ENCODE measurements at regions not wholly inside any gene's neighbourhood (a gene's known extent, or its start where the extent isn't known, plus 50 kb on each side); places are given as distances from the start of the nearest gene placed in this dataset.
"Not testable (repeated sequence)": the region's sequence is repeated elsewhere in the genome, so short reads cannot be mapped to it uniquely, and the experiment has no call there.

DNA sequence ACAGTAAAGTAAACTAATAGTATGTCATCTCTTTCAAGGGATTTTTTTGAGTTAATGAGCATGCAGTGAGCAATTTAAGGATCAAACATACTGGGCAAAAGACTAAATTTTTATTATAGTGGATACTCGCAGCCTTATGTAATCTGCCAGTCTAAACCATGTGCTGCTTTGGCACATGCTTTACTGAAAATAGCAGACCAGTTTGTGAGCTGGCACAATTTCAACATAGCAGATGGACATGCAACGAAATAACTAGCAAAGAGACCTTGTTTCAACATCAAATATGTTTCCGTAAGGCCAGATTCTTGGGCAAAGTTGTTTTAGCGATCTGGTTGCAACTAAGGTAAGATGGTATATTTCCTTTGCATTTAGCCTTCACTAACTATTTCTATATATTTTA is 807.3 kb downstream of the NR4A2 start:
- no peak for DNase-seq
- no peak for ATAC-seq

DNA sequence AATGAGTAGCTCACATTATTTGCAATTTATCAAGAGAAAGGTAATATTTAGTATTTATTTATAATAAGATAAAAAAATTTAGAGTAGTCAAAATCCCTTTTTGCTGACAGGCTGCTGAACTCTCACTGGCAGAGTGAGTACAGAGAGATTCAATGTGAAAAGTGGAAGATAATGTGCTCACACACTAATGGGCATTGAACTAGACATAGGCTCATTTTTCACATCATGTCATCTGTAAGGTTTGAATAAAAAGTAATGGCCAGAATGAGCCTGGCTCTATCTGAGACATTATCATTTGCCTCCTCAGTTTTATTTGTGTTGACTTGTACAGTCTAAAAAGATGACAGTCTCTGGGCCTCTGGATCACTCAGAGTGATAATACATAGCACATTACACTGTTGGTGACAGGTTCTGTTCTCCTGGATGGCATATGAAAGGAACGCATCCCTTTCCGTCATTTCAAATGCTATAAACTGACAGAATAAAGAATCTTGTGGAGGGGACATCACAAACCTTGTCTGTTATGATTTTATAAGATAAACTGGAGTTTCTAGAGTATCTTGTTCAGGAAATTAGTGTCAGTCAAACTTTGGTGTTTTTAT is 812.9 kb downstream of the NR4A2 start:
- DNase-seq = no peak
- no peak for ATAC-seq

DNA sequence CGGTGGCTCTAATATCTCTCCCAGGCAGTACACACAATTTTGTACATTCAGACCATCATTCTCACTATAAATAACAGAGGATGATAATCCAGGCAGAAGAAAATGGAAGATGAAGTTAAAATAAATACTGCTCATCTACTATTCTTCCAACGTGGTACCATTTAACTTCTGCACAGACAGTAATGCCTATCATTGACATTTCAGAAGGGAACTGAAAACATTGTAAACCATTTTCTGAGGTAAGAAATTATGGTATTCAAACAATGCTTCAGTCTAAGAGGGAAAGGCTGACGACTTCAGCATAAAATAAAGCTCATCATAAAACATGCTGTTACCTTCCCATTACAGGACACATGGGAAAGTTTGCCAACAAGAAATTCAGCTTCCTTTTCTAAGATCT is 814.4 kb downstream of the NR4A2 start:
- ATAC-seq (no peak), DNase-seq (no peak)

GRCh38 chr2:155517362-155517761 is 815.2 kb downstream of the NR4A2 start:
- no peak for DNase-seq
- ATAC-seq = no peak

DNA sequence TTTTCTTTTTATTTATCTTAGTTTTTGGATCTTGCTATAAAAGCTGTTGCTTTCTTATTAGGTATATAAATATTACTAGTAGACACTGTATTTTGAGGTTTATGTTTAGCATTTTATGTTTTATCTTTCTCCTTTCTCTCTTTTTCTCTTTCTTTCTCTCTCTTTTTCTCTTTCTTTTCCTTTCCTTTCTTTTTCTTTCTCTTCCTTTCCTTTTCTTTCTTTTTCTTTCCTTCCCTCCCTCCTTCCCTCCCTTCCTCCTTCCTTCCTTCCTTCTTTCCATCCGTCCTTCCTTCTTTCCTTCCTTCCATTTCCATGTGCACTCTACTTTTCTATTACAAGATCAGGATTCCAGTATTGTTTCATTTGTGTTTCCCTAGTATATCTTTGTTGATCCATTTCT is 814.8 kb downstream of the KCNJ3 start:
- no peak for DNase-seq
- no peak for ATAC-seq

DNA sequence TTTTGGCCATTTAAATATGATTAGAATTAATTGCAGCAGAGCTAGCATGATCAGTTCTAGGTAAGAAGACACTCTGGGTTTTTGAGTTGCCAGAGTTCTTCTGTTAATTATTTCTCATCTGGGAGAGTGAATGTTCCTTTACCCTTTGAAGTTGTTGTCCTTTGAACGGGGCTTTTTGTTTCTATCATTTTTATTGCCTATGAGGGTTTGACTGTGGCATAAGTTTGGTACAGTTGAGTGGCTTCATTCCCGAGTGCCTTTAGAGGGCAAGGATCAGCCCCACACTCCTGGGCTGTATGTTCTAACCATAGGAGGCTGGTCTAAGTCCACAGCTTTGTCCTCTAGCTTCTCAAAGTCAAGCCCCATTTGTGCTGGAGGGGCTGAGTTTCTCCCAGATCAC is 804.3 kb downstream of the KCNJ3 start:
- no peak for DNase-seq
- no peak for ATAC-seq

GRCh38 chr2:155498106-155498505 is 799.6 kb downstream of the KCNJ3 start:
- no peak for ATAC-seq
- DNase-seq = no peak

- DNase-seq (no peak), ATAC-seq (no peak)
These were observed 796.2 kb downstream of the KCNJ3 start for GRCh38 chr2:155494744-155495143.

- no peak for ATAC-seq
These were observed 786.8 kb downstream of the KCNJ3 start for GRCh38 chr2:155485141-155485842.

GRCh38 chr2:155481141-155481540 is 782.6 kb downstream of the KCNJ3 start:
- no peak for ATAC-seq

More at GRCh38 chr2:155485141-155485842, 786.8 kb downstream of the KCNJ3 start:
- no peak for DNase-seq

DNA sequence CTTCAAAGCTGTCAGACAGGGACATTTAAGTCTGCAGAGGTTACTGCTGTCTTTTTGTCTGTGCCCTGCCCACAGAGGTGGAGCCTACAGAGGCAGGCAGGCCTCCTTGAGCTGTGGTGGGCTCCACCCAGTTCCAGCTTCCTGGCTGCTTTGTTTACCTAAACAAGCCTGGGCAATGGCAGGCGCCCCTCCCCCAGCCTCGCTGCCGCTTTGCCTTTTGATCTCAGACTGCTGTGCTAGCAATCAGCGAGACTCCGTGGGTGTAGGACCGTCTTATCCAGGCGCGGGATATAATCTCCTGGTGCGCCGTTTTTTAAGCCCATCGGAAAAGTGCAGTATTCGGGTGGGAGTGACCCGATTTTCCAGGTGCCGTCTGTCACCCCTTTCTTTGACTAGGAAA is 773.5 kb downstream of the KCNJ3 start:
- not testable (repeated sequence) for ATAC-seq, DNase-seq

More at GRCh38 chr2:155481141-155481540, 782.6 kb downstream of the KCNJ3 start:
- DNase-seq = no peak

- ATAC-seq (no peak), DNase-seq (no peak)
These were observed 757.7 kb downstream of the KCNJ3 start for GRCh38 chr2:155456222-155456621.

DNA sequence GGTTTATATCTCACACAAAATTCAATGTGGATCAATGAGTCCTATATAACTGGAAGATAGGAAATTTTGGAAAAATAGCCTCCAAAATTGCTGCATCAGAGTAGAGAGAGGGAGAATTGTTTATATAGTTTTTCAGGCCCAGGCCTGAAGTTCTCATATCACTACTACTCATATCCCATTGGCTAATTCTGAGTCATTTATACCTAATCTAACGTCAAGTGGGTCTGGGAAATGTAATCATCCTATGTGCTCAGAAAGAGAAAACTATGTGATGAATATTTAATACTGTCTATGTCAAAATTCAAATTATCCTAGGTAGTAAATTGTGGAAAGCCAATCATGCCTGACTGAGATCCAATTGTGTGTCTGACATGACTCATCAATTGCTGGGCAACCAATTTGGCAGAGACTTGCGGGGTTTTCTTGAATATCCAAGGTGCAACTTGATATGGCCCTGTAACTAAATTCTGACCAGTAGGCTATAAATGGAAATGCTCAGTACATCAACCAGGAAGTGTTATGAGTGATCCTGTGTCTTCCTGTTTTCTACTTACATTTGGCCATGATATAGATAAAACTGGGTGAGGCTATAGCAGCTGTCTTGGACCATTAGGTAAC is 744.4 kb downstream of the KCNJ3 start:
- ATAC-seq (no peak), DNase-seq (no peak)

- no peak for ATAC-seq
- DNase-seq = no peak
These were observed 743.6 kb downstream of the KCNJ3 start for GRCh38 chr2:155442088-155442487.

GRCh38 chr2:155431004-155431507 is 732.6 kb downstream of the KCNJ3 start:
- DNase-seq = no peak
- ATAC-seq = no peak

- ATAC-seq (no peak), DNase-seq (no peak)
These were observed 729.0 kb downstream of the KCNJ3 start for GRCh38 chr2:155427470-155427869.

DNA sequence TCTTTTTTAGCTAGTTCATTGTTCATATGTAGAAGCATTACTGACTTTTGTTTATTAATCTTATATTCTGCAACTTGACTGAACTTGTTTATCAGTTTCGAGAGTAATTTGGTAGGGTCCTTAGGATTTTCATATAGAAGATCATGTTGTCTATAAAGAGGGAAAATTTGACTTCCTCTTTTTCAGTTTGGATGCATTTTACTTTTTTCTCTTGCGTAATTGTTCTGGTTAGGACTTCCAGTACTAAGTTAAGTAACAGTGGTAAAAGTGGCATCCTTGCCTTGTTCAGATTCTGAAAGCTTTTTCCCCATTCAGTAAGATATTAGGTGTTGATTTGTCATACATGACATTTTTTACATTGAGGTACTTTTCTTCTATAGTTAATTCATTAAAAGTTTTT is 726.0 kb downstream of the KCNJ3 start:
- DNase-seq (no peak), ATAC-seq (no peak)

DNA sequence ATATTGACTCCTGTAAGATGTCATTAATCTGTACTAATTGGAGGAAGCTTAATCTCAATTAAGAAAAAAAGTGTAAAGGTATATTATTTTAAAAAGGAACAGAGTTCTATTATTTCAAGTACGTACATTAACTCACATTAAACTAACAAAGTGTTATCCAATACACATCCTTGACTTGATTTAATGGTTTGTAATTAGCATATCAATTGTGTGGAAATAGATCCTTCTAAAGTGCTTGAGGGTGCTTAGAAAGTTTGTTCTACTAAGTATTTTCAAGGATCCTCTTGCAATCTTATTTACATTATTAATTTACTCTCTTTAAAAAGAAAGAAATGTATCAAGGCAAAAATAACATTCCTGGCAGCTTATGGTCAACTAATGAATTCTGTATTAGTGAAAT is 720.3 kb downstream of the KCNJ3 start:
- no peak for DNase-seq
- ATAC-seq = no peak

- ATAC-seq = no peak
- DNase-seq = no peak
These were observed 714.1 kb downstream of the KCNJ3 start for GRCh38 chr2:155412598-155412997.

DNA sequence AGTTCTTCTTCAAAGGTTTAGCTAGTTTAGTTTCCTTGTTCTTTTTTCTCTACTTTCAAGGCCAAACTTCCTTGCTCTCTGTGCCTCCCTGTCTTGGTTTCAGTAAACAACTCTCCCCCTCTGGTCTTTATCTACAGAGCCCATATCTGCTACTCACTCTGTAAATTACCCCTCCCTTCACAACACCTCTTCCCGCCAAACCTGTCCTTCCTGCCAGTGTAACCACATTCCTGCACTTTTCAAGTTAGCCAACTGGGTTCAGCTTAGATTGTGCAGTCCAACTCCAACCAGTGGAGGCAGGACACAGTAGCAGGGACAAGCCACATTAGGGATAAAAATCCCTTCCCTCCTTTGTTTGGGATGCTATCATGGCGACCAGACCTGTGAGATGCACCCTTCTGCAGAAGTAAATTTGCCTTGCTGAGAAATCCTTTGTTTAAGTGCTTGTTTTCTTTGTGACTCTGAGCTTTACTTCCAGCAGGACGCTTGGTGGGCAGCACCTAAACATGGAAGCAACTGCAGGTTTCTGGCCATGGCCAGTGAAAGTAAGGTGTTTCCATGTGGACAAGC is 706.0 kb downstream of the KCNJ3 start:
- DNase-seq = no peak
- no peak for ATAC-seq

GRCh38 chr2:155393406-155393805 is 694.9 kb downstream of the KCNJ3 start:
- DNase-seq (no peak), ATAC-seq (no peak)

- ATAC-seq (no peak), DNase-seq (no peak)
These were observed 693.2 kb downstream of the KCNJ3 start for GRCh38 chr2:155391613-155392130.

GRCh38 chr2:155389224-155389623 is 690.7 kb downstream of the KCNJ3 start:
- DNase-seq (no peak), ATAC-seq (no peak)

Data from stimulated activated naive CD8-positive, alpha-beta T cell treated with anti-CD3 and anti-CD28 coated beads, Interleukin-15, Interleukin-2, amounts not matched to agents 100 U/mL and 50 U/mL, for 24 hours (primary cell).